ENCODE measurements at regions not wholly inside any gene's neighbourhood (a gene's known extent, or its start where the extent isn't known, plus 50 kb on each side); places are given as distances from the start of the nearest gene placed in this dataset.

- intact Hi-C loops (cut with micrococcal nuclease), result no loop called here
- 0% methylated on average over 1 of the region's 1 CpG for WGBS (ENCODE audit: insufficient coverage, low coverage, missing lambda C conversion rate)
- CTCF ChIA-PET (ENCODE audit: low intra/inter-chr PET ratio), result no interaction called here
Measured at GRCh38 chr6:133761706-133762105, 127.2 kb upstream of the TCF21 start.

GRCh38 chr6:133764008-133764753, 124.7 kb upstream of the TCF21 start:
- H2AFZ ChIP-seq (ENCODE audit: low read depth, low read length), result no peak overlapping the region
- H3K9me1 ChIP-seq (ENCODE audit: control insufficient read depth, insufficient read depth, low read length), result no peaks in the 10 kb centered on the region
- intact Hi-C loops (cut with micrococcal nuclease), result no loop called here
- no peak for TF ChIP-seq ARID4B (CRISPR knock-in tag; IDR thresholded peaks at IDR 0.05)
- TF ChIP-seq ZC3H4 (CRISPR knock-in tag; IDR thresholded peaks at IDR 0.05; ENCODE audit: borderline replicate concordance), result no peak
- TF ChIP-seq PTTG1 (tag; IDR thresholded peaks at IDR 0.05; ENCODE audit: low read depth), result no peak
- TF ChIP-seq XRCC5 (IDR thresholded peaks at IDR 0.05; ENCODE audit: low read depth, low read length), result no peak
- TF ChIP-seq ZNF583 (CRISPR knock-in tag; IDR thresholded peaks at IDR 0.05), result no peak
- no peak for TF ChIP-seq CC2D1A (IDR thresholded peaks at IDR 0.05)
- no peak for TF ChIP-seq ZEB2 (IDR thresholded peaks at IDR 0.05)

More at GRCh38 chr6:133761706-133762105, 127.2 kb upstream of the TCF21 start:
- Histone ChIP-seq H2AFZ (ENCODE audit: low read depth, low read length) (no peak overlapping the region), H3K4me2 (ENCODE audit: insufficient read depth, low read length) (no peak overlapping the region), H3K4me1 (replicated peaks in 1 of 2; ENCODE audit: control insufficient read depth in 2 of 2, insufficient read depth in 2 of 2, low read length in 2 of 2) (no peaks in the 10 kb centered on the region), H3K27me3 (ENCODE audit: control insufficient read depth in 2 of 2, insufficient read depth in 2 of 2, low read length in 2 of 2) (0 out of 5 replicates have a peak, but pooled peaks cover 0 to 2% of the 10 kb centered on the region in 2 experiments), H3K9me1 (ENCODE audit: control insufficient read depth, insufficient read depth, low read length) (no peaks in the 10 kb centered on the region), H3K9ac (ENCODE audit: insufficient read depth in 1 of 2, low read depth in 2 of 2, low read length in 2 of 2) (no peak overlapping the region), H4K20me1 (replicated peaks; ENCODE audit: control insufficient read depth, insufficient read depth, low read length) (no peaks in the 10 kb centered on the region), H3K79me2 (ENCODE audit: control insufficient read depth, insufficient read depth, low read length) (no peaks in the 10 kb centered on the region), H3K27ac (ENCODE audit: extremely low read depth, low read depth, low read length) (no peak overlapping the region), H3K4me3 (no peak overlapping the region), H3K36me3 (ENCODE audit: control insufficient read depth, insufficient read depth, low read length) (no peaks in the 10 kb centered on the region), H3K9me3 (replicated peaks; ENCODE audit: control insufficient read depth, insufficient read depth, low read depth, low read length) (no peaks in the 10 kb centered on the region)
- TF ChIP-seq ZNF830 (CRISPR knock-in tag; IDR thresholded peaks at IDR 0.05), result no peak
- TF ChIP-seq ZNF644 (tag; IDR thresholded peaks at IDR 0.05; ENCODE audit: low read depth), result no peak
- TF ChIP-seq DPF2 (IDR thresholded peaks at IDR 0.05), result no peak
- TF ChIP-seq ETV6 (IDR thresholded peaks at IDR 0.05; ENCODE audit: borderline replicate concordance in 1 of 2, low read depth in 2 of 2, low read length in 1 of 2), result no peak
- no peak for TF ChIP-seq ETV6 (CRISPR knock-in tag; IDR thresholded peaks at IDR 0.05; ENCODE audit: borderline replicate concordance)
- no peak for TF ChIP-seq EP400 (IDR thresholded peaks at IDR 0.05)
- no peak for TF ChIP-seq ZNF431 (CRISPR knock-in tag; IDR thresholded peaks at IDR 0.05)
- TF ChIP-seq ZNF589 (CRISPR knock-in tag; IDR thresholded peaks at IDR 0.05; ENCODE audit: low read depth), result no peak
- TF ChIP-seq HNRNPK (IDR thresholded peaks at IDR 0.05; ENCODE audit: low read depth, low read length, poor library complexity, severe bottlenecking), result no peak
- TF ChIP-seq KLF13 (tag; IDR thresholded peaks at IDR 0.05; ENCODE audit: borderline replicate concordance, low read depth), result no peak
- TF ChIP-seq SMAD3 (CRISPR knock-in tag; conservative IDR thresholded peaks at IDR 0.05), result no peak
- TF ChIP-seq HIVEP1 (CRISPR knock-in tag; IDR thresholded peaks at IDR 0.05), result no peak
- TF ChIP-seq TBL1XR1 (IDR thresholded peaks at IDR 0.05; ENCODE audit: low read length in 2 of 2), result no peak
- FAIRE-seq (no peak), DNase-seq (ENCODE audit: extremely low read depth in 1 of 4, low spot score in 3 of 4) (no peak), ATAC-seq (no peak)
- BruUV-seq (replicated peaks), result no TSS peak
- POLR2A ChIA-PET, result interaction anchor here (1.5 kb wide), 1 partner anchor 9 kb away, joined by 3 read pairs; no protein-coding TSS in a partner anchor
- in situ Hi-C loops (cut with MboI), result no loop called here

More at GRCh38 chr6:133764008-133764753, 124.7 kb upstream of the TCF21 start:
- ChIA-PET CTCF (ENCODE audit: low intra/inter-chr PET ratio) (no interaction called here), POLR2A (no interaction called here)
- 0% methylated on average over 2 of the region's 2 CpGs for WGBS (ENCODE audit: insufficient coverage, low coverage, missing lambda C conversion rate)
- ATAC-seq, result no peak
- Histone ChIP-seq H3K27me3 (ENCODE audit: control insufficient read depth in 2 of 2, insufficient read depth in 2 of 2, low read length in 2 of 2) (peaks cover 0 to 2% of the 10 kb centered on the region in 2 experiments; a peak in 1 of 5 replicates), H3K36me3 (ENCODE audit: control insufficient read depth, insufficient read depth, low read length) (no peaks in the 10 kb centered on the region), H3K4me3 (no peak overlapping the region), H3K4me2 (ENCODE audit: insufficient read depth, low read length) (no peak overlapping the region), H3K27ac (ENCODE audit: extremely low read depth, low read depth, low read length) (no peak overlapping the region), H4K20me1 (replicated peaks; ENCODE audit: control insufficient read depth, insufficient read depth, low read length) (no peaks in the 10 kb centered on the region), H3K79me2 (ENCODE audit: control insufficient read depth, insufficient read depth, low read length) (no peaks in the 10 kb centered on the region), H3K9me3 (replicated peaks; ENCODE audit: control insufficient read depth, insufficient read depth, low read depth, low read length) (no peaks in the 10 kb centered on the region), H3K9ac (ENCODE audit: insufficient read depth in 1 of 2, low read depth in 2 of 2, low read length in 2 of 2) (no peak overlapping the region), H3K4me1 (replicated peaks in 1 of 2; ENCODE audit: control insufficient read depth in 2 of 2, insufficient read depth in 2 of 2, low read length in 2 of 2) (no peaks in the 10 kb centered on the region)
- in situ Hi-C loops (cut with MboI), result no loop called here
- no peak for DNase-seq (ENCODE audit: extremely low read depth in 1 of 4, low spot score in 3 of 4)
- no TSS peak for BruUV-seq (replicated peaks)
- FAIRE-seq, result no peak

Data from K562 (cell line).